ENCODE measurements at regions not wholly inside any gene's neighbourhood (a gene's known extent, or its start where the extent isn't known, plus 50 kb on each side); places are given as distances from the start of the nearest gene placed in this dataset.
"Not testable (repeated sequence)": the region's sequence is repeated elsewhere in the genome, so short reads cannot be mapped to it uniquely, and the experiment has no call there.

DNA sequence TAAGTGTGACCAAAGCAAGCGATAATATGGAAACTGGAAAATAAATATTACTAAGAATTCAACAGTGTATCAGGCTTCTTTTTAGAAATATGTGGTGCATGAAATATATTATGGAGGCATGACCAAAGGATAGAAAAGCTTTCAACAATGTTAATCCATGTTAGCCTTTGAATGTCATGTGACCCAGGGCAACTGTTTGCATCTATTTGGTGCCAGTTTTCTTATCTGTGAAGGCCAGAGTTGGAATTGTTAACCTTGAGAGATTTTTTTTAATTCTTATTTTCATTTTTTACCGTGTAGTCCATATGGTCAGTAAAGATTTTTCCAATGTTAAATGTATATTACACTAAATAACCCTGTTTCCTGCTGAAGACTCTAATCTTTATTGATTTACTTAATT lies 411.1 kb downstream of the BCKDHB start:
- no peak for DNase-seq (ENCODE audit: low read depth)
- TF ChIP-seq, protein P1, sequence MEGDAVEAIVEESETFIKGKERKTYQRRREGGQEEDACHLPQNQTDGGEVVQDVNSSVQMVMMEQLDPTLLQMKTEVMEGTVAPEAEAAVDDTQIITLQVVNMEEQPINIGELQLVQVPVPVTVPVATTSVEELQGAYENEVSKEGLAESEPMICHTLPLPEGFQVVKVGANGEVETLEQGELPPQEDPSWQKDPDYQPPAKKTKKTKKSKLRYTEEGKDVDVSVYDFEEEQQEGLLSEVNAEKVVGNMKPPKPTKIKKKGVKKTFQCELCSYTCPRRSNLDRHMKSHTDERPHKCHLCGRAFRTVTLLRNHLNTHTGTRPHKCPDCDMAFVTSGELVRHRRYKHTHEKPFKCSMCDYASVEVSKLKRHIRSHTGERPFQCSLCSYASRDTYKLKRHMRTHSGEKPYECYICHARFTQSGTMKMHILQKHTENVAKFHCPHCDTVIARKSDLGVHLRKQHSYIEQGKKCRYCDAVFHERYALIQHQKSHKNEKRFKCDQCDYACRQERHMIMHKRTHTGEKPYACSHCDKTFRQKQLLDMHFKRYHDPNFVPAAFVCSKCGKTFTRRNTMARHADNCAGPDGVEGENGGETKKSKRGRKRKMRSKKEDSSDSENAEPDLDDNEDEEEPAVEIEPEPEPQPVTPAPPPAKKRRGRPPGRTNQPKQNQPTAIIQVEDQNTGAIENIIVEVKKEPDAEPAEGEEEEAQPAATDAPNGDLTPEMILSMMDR (IDR thresholded peaks at IDR 0.05; ENCODE audit: control insufficient read depth, extremely low read depth, insufficient read depth): no peak
- no peak overlapping the region for H3K4me3 ChIP-seq (ENCODE audit: low read depth, low read length)

DNA sequence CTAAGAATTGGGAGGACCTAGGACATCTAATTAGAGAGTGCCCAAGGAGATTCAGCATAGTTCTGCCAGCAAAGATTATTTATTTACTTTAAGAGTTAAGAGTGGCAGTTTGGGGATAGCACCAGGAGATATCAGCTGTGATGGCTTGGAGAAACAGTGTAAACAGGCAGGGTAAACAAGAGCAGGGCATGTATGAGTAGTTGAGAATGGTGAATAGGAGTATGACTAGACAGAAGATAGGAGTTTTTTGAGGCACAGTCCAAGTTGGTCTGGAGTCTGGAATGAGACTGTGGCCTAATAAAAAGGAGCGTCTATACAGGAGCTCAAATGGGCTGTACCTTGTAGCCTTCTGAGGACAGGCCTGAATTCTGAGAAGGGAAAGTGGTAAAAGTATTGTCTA lies 404.1 kb downstream of the BCKDHB start:
- DNase-seq (ENCODE audit: low read depth): peak; percentile 15
- not testable (repeated sequence) for H3K4me3 ChIP-seq (ENCODE audit: low read depth, low read length)

DNA sequence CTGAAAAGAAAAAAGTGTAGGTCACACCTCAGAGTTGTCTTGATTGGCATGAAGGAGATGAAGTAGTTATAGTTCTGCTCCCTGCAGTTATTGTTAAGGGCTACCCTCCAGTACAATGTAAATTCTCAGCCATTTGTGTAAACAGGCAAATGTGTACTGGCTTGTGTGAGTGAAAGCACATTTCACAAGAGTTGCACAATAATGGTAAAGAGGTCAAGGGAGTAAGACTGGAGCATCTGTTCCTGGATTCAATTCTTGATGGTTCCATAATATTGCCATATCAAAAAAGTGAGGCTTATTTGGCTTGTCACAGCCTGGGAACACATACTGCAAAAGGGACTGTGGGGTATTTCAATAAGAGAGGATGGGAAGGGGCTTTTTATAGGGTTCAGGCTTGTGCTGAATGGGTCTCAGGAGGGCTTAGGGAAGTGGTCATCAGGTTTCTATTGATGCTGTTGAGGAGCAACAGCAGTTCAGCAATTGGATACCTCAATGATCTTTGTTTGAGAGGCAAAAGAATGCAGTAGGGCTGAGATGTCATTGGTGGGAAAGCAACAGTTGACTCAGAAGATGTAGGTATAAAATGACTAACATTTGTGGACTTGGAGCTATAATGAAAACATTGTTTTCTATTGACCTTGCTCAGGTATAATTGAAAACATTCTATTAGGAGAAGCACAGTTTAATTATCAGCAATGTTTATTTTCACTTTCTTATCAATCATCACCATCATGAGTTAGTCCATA lies 402.6 kb downstream of the BCKDHB start:
- no peak overlapping the region for H3K4me3 ChIP-seq (ENCODE audit: low read depth, low read length)
- TF ChIP-seq, protein P1 (IDR thresholded peaks at IDR 0.05; ENCODE audit: control insufficient read depth, extremely low read depth, insufficient read depth): no peak
- no peak for DNase-seq (ENCODE audit: low read depth)

DNA sequence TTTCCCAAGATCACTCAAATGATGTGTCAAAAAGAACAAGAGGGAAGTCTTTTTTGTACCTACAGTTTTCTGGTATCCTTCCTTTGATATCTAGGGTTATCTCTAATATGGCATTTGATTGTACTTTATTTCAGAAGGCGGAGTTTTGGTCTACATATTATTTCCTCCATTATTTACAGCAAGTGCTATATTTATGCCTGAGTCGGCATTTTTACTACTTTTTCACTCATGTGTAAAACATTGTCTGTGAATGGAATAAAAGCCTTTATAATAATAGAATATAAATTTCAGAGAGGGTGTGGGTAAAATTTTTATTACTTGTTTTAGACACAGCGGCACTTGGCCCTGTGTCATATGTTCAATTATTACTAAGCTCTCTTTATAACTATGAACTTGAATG lies 398.4 kb downstream of the BCKDHB start:
- no peak overlapping the region for H3K4me3 ChIP-seq (ENCODE audit: low read depth, low read length)
- TF ChIP-seq, protein P1 (IDR thresholded peaks at IDR 0.05; ENCODE audit: control insufficient read depth, extremely low read depth, insufficient read depth): no peak
- no peak for DNase-seq (ENCODE audit: low read depth)

DNA sequence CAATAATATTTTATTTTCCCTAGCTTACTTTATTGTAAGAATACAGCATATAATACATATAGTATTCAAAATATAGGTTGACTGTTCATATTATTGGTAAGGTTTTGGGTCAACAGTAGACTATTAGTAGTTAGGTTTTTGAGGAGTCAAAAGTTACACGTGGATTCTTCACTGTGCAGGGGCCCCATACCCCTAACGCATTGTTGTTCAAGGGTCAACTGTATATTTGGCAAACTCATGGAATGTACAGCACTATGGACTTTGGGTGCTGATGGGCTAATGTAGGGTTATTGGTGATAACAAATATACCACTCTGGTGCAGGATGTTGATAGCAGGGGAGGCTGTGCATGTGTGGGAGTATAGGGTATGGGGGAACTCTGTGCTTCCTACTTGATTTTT lies 397.2 kb downstream of the BCKDHB start:
- TF ChIP-seq, protein P1 (IDR thresholded peaks at IDR 0.05; ENCODE audit: control insufficient read depth, extremely low read depth, insufficient read depth): no peak
- H3K4me3 ChIP-seq (ENCODE audit: low read depth, low read length): no peak overlapping the region
- no peak for DNase-seq (ENCODE audit: low read depth)

DNA sequence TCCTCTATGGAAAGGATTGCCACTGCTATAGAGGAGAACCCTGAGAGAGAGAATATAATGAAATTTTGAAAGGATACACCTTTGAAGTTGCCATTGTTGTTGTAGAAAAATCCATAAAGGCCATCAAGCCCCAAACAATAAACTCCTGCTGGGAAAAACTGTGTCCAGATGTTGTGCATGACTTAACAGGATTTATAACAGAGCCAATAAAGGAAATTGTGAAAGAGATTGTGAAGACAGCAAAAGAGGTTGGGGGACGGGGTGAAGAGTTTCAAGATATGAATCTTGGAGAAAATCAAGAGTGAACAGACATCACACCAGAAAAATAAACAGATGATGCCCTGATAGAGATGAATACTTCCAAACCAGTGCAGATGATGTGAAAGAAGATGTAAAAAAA lies 396.4 kb downstream of the BCKDHB start:
- TF ChIP-seq, protein P1 (IDR thresholded peaks at IDR 0.05; ENCODE audit: control insufficient read depth, extremely low read depth, insufficient read depth): no peak
- H3K4me3 ChIP-seq (ENCODE audit: low read depth, low read length): no peak overlapping the region
- no peak for DNase-seq (ENCODE audit: low read depth)

DNA sequence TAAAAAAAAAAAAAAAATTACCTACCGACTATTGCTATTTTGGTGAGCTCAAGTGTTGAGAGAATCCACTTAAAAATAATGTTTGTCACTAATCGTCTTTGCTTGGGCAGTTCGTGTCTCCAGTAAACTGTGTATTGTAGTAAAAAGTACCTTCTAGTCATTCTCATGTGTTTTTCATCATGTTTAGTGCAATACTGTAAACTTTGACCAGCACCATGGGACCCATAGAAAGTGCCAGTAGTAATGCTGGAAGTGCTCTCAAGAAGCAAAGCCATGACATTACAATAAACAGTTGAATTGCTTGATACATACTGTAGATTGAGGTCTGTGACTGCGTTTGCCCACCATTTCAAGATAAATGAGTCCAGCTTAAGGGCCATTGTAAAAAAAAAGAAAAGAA lies 395.2 kb downstream of the BCKDHB start:
- DNase-seq (ENCODE audit: low read depth): no peak
- H3K4me3 ChIP-seq (ENCODE audit: low read depth, low read length): no peak overlapping the region
- TF ChIP-seq, protein P1 (IDR thresholded peaks at IDR 0.05; ENCODE audit: control insufficient read depth, extremely low read depth, insufficient read depth): no peak

DNA sequence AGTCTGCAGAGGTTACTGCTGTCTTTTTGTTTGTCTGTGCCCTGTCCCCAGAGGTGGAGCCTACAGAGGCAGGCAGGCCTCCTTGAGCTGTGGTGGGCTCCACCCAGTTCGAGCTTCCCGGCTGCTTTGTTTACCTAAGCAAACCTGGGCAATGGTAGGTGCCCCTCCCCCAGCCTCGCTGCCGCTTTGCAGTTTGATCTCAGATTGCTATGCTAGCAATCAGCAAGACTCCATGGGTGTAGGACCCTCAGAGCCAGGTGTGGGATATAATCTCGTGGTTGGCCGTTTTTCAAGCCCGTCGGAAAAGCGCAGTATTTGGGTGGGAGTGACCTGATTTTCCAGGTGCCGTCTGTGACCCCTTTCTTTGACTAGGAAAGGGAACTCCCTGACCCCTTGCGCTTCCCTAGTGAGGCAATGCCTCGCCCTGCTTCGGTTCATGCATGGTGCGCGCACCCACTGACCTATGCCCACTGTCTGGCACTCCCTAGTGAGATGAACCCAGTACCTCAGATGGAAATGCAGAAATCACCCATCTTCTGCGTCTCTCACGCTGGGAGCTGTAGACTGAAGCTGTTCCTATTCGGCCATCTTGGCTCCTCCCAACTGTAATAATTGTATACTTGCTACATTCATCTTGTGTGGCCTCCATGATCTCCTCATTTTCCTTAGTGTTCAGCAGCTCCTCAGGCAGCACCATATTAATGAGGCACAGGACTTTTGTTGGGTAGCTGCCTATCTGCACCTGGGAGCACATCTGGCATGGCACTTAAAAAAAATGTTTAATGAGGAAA lies 391.4 kb downstream of the BCKDHB start:
- H3K4me3 ChIP-seq (ENCODE audit: low read depth, low read length); DNase-seq (ENCODE audit: low read depth): not testable (repeated sequence)

Measured in LNCaP clone FGC (cell line).